Pancreas (tissue), 10 donors: ENCODE measurements at regions not wholly inside any gene's neighbourhood (a gene's known extent, or its start where the extent isn't known, plus 50 kb on each side); places are given as distances from the start of the nearest gene placed in this dataset.

Experiments
- ATAC-seq, 4 donors: fragments of 200-7000 bp; cut with Tn5 transposase; one replicate each; pipeline versions ENCODE4 v1.8.0 to v1.9.1; 2020; ENCODE audit warnings: mild to moderate bottlenecking in 4 of 4, moderate library complexity in 4 of 4
- DNase-seq, 6 donors: peaks; one replicate each; pipeline ENCODE4 v3.0.0-alpha.2; 2020
- FAIRE-seq: peaks from 2 replicates; lab custom pipeline; 2012; peaks lifted over from hg19 to GRCh38; lab: Jason Lieb, UNC
- H3K27ac ChIP-seq, 4 donors: fragments of 200-600 bp; sonication (generic); 1 replicate in 3 of 4; 2 replicates in 1 of 4; pipeline versions ENCODE4 v1.5.0 to v1.8.0; 2020
- H3K27me3 ChIP-seq, 4 donors: fragments of 200-600 bp; one replicate each; pipeline ENCODE4 v1.8.0; 2021
- H3K36me3 ChIP-seq, 3 donors: fragments of 200-600 bp; sonication (generic) in 1 of 3; one replicate each; pipeline versions ENCODE4 v1.5.0 to v1.8.0; 2020 to 2021
- H3K4me1 ChIP-seq, 3 donors: fragments of 200-600 bp; one replicate each; pipeline ENCODE4 v1.8.0; 2021
- H3K4me3 ChIP-seq, 4 donors: fragments of 200-600 bp; sonication (generic) in 2 of 4; one replicate each; pipeline versions ENCODE4 v1.5.0 to v1.8.0; 2020 to 2021
- H3K9me3 ChIP-seq, 4 donors: fragments of 200-600 bp; one replicate each; pipeline ENCODE4 v1.8.0; 2021
- CTCF ChIP-seq, 4 donors: fragments of 200-600 bp; sonication (generic) in 3 of 4; IDR thresholded peaks; one replicate each; pipeline versions ENCODE4 v1.5.0 to v1.8.0; 2021; ENCODE audit warnings: antibody characterized with exemption in 4 of 4
- WGBS, 2 donors: extraction: QIAGEN DNeasy Blood & Tissue Kit; methylation state at CpG; one replicate each; pipeline ENCODE4 v1.1.7; 2013; 5-methylcytosine and 5-hydroxymethylcytosine counted together
- intact Hi-C, 3 donors: fragments of 100-400 bp; cut with DNase I; formaldehyde crosslinking; loops; one replicate each; pipeline versions ENCODE4 v1.11.1 to v1.14.2; 2022
- donor health status: healthy with polysubstance abuse.
- donor health status: DM: no; HTN: no; CAD: no; lungs with moderate emphysema.
- donor health status: DM: no; HTN: no; CAD: no.
- donor health status: control.
- donor health status: control.
- donor health status: Bipolar disorder and iron deficiency.
- donor health status: DM: yes; HTN: yes; CAD: no.
- donor health status: DM: no; HTN: no; CAD: no.
- donor health status: DM: no; HTN: no; CAD: no.
- donor health status: DM: yes; HTN: yes; CAD: no.

DNA sequence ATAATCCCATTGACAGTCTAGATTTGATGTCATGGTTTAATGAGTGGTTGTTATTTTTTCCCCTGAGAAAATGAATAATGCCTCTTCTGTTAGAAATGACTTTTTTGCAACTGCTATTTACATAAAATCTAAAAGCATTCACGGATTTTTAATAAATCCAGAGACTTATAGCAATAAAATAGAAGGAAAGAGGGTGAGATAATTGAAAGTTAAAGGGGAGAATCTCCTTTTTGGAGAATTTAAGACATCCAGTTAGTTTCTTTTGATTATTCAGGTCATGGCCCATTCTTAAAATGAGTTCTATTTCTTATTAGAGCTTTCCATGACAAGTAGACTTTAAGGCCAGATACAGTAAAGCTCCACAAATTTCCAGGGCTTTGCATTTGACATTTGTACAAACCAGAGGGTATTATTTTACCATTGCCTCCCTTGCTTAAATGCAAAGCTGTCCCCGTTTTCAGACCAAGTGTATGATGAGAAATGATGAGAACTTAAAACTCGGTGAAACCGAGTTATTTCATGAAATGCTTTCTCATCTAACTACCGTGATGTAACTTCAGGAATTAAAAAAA is 789.0 kb upstream of the SOX9 start:
- H3K4me3 ChIP-seq, result no peak overlapping the region
- intact Hi-C loops, result no loop called here
- H3K9me3 ChIP-seq, result no peaks in the 10 kb centered on the region
- no peaks in the 10 kb centered on the region for H3K36me3 ChIP-seq
- no peak overlapping the region for H3K27ac ChIP-seq
- DNase-seq (no peak), ATAC-seq (no peak), FAIRE-seq (no peak)
- H3K4me1 ChIP-seq, result peaks cover 0 to 22% (median 8%) of the 10 kb centered on the region in 3 donors
- no peak for TF ChIP-seq CTCF (IDR thresholded peaks at IDR 0.05)
- 74 to 83% methylated on average over 5 of the region's 5 CpGs for WGBS, 2 donors
- H3K27me3 ChIP-seq, result no peaks in the 10 kb centered on the region

DNA sequence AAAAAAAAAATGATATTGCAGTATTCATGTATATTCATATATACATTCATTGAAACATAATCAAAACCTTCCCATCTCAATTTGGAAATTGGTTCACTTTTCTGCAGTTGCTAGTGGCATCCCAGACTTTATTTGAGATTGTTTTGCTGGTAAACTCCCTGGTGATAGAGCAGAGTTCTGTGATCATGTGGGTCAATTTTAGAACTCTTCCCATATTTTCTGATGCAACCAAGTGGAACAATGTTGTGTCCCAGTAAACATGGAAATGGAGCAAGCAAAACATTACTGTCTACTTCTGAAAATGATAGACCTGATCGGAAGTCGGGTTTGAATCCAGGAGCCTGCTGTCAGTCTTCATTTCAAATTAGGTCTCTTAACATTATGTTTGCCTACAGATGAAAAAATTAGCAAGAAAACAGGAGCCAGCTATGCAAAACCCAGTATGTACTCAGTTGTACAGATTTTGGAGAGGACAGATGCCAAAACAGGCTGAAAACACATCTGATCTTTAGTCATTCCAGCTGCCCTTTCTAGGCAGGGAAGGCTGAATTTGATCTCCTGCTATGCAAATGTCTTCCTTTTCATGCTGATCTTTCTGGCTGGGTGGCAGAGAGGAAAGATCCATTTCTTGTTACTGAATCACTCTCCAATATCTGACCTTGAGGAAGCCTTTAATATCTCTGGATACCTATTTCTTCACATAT is 786.6 kb upstream of the SOX9 start:
- FAIRE-seq (no peak), ATAC-seq (no peak), DNase-seq (no peak)
- H3K27me3 ChIP-seq, result no peaks in the 10 kb centered on the region
- WGBS, 2 donors, result 86 to 92% methylated on average over 2 of the region's 2 CpGs
- no peaks in the 10 kb centered on the region for H3K36me3 ChIP-seq
- peaks cover 0 to 8% (median 7%) of the 10 kb centered on the region in 3 donors for H3K4me1 ChIP-seq
- H3K9me3 ChIP-seq, result no peaks in the 10 kb centered on the region
- intact Hi-C loops, result no loop called here
- H3K27ac ChIP-seq, result no peak overlapping the region
- no peak overlapping the region for H3K4me3 ChIP-seq
- TF ChIP-seq CTCF (IDR thresholded peaks at IDR 0.05), result no peak

- Histone ChIP-seq H3K4me3 (no peak overlapping the region), H3K4me1 (peaks cover 0 to under 1% (median 0%) of the 10 kb centered on the region in 3 donors), H3K27me3 (no peaks in the 10 kb centered on the region), H3K36me3 (no peaks in the 10 kb centered on the region), H3K27ac (no peak overlapping the region), H3K9me3 (no peaks in the 10 kb centered on the region)
- no peak for TF ChIP-seq CTCF (IDR thresholded peaks at IDR 0.05)
- FAIRE-seq, result no peak
- intact Hi-C loops, result no loop called here
- no peak for ATAC-seq
- no peak for DNase-seq
Measured at GRCh38 chr17:71335212-71335611, 785.6 kb upstream of the SOX9 start.

GRCh38 chr17:71337938-71338337 is 782.9 kb upstream of the SOX9 start:
- FAIRE-seq (no peak), ATAC-seq (no peak), DNase-seq (no peak)
- intact Hi-C loops, result no loop called here
- no peak overlapping the region for H3K27ac ChIP-seq
- no peak overlapping the region for H3K4me3 ChIP-seq
- no peaks in the 10 kb centered on the region for H3K36me3 ChIP-seq
- no peaks in the 10 kb centered on the region for H3K9me3 ChIP-seq
- no peak for TF ChIP-seq CTCF (IDR thresholded peaks at IDR 0.05)
- 79 to 95% methylated on average over 2 of the region's 2 CpGs for WGBS, 2 donors
- no peaks in the 10 kb centered on the region for H3K27me3 ChIP-seq
- no peaks in the 10 kb centered on the region for H3K4me1 ChIP-seq

DNA sequence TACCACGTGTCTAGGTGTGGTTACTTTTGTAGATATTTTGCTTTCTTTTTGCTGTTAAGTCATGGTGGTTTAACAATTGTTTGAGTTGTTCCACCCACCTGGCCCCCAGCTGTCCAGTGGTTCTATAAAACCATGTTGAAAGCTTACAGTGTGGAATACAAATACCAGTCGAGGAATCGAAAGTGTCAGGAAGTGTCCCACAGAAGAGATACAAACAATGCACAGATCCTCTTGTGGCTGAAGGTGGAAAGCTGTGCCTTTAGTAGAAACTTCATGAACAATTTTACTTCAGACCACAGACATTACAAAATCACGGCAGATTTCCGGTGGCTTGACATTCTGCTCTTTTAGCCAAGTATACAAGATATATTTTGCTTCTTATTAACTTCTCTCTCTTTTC is 782.4 kb upstream of the SOX9 start:
- Histone ChIP-seq H3K4me1 (no peaks in the 10 kb centered on the region), H3K27me3 (no peaks in the 10 kb centered on the region), H3K36me3 (no peaks in the 10 kb centered on the region), H3K27ac (no peak overlapping the region), H3K4me3 (no peak overlapping the region), H3K9me3 (no peaks in the 10 kb centered on the region)
- no peak for ATAC-seq
- no peak for DNase-seq
- no peak for TF ChIP-seq CTCF (IDR thresholded peaks at IDR 0.05)
- no peak for FAIRE-seq
- intact Hi-C loops, result no loop called here
- 66 to 78% methylated on average over 5 of the region's 5 CpGs for WGBS, 2 donors
